Upper lobe of right lung (tissue), 1 donor: ENCODE measurements at regions not wholly inside any gene's neighbourhood (a gene's known extent, or its start where the extent isn't known, plus 50 kb on each side); places are given as distances from the start of the nearest gene placed in this dataset.

Experiments used
- ATAC-seq: fragments of 200-7000 bp; cut with Tn5 transposase; one replicate; pipeline ENCODE4 v1.9.1; 2020; ENCODE audit warnings: mild to moderate bottlenecking, moderate library complexity
- DNase-seq: peaks from one replicate; pipeline ENCODE4 v3.0.0-alpha.2; 2020
- H3K27ac ChIP-seq: fragments of 200-600 bp; one replicate; pipeline ENCODE4 v1.8.0; 2022
- H3K27me3 ChIP-seq: fragments of 200-600 bp; one replicate; pipeline ENCODE4 v1.8.0; 2022; ENCODE audit warnings: mild to moderate bottlenecking
- H3K36me3 ChIP-seq: fragments of 200-600 bp; one replicate; pipeline ENCODE4 v1.8.0; 2022
- H3K4me1 ChIP-seq: fragments of 200-600 bp; one replicate; pipeline ENCODE4 v1.8.0; 2022
- H3K4me3 ChIP-seq: fragments of 200-600 bp; one replicate; pipeline ENCODE4 v1.8.0; 2022; ENCODE audit warnings: mild to moderate bottlenecking
- H3K9me3 ChIP-seq: fragments of 200-600 bp; one replicate; pipeline ENCODE4 v1.8.0; 2022
- intact Hi-C: fragments of 100-400 bp; cut with DNase I; formaldehyde crosslinking; loops from one replicate; pipeline ENCODE4 v1.11.0; 2022
- TF ChIP-seq, protein P1 (sequence below): fragments of 200-600 bp; IDR thresholded peaks from one replicate; pipeline ENCODE4 v1.8.0; 2022; ENCODE audit warnings: antibody characterized with exemption
- donor health status: DM: no; HTN: yes; CAD: no; lungs with severe emphysema.

DNA sequence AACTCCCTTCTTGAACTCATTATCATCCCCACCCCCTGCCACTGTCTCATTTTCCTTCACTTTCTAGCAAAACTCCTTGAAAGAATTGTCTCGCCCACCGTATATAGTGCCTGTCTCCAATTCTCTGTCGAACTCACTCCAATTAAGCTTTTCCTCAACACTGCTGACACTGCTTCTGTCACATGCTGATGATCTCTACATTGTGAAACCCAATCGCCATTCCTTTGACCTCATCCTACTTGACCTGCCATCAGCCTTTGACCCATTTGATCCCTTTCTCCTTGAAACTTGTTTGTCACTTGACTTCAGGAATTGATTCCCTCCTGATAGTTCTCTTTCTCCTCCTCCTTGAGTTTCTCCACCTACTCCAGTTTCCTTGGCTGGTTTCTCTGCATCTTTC lies 54.8 kb downstream of the CCDC71L start:
- Histone ChIP-seq H3K27me3 (no peaks in the 10 kb centered on the region), H3K9me3 (no peaks in the 10 kb centered on the region), H3K4me3 (no peak overlapping the region), H3K4me1 (no peaks in the 10 kb centered on the region), H3K27ac (no peak overlapping the region), H3K36me3 (no peaks in the 10 kb centered on the region)
- intact Hi-C loops = no loop called here
- ATAC-seq (no peak), DNase-seq (no peak)
- TF ChIP-seq, protein P1, sequence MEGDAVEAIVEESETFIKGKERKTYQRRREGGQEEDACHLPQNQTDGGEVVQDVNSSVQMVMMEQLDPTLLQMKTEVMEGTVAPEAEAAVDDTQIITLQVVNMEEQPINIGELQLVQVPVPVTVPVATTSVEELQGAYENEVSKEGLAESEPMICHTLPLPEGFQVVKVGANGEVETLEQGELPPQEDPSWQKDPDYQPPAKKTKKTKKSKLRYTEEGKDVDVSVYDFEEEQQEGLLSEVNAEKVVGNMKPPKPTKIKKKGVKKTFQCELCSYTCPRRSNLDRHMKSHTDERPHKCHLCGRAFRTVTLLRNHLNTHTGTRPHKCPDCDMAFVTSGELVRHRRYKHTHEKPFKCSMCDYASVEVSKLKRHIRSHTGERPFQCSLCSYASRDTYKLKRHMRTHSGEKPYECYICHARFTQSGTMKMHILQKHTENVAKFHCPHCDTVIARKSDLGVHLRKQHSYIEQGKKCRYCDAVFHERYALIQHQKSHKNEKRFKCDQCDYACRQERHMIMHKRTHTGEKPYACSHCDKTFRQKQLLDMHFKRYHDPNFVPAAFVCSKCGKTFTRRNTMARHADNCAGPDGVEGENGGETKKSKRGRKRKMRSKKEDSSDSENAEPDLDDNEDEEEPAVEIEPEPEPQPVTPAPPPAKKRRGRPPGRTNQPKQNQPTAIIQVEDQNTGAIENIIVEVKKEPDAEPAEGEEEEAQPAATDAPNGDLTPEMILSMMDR = no peak

DNA sequence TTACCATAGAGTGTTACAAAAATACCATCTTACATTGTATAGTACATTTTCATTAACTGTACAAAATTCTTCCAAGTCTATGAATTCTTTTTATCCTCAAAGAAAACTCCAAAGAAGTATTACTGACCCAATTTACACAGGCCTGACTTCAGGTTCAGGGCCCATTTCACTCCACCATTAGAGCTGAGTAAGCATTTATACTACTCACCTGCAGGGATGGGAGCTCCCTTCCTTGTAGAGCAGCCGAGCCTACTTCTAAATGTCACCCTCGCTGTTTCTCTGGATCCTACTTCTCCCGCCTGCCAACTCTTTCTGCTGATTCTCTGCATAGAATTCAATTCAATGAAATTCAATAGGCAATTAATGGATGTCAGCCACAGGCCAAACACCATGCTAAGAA lies 56.0 kb downstream of the CCDC71L start:
- H3K27ac ChIP-seq = no peak overlapping the region
- H3K9me3 ChIP-seq = no peaks in the 10 kb centered on the region
- H3K4me3 ChIP-seq = no peak overlapping the region
- H3K27me3 ChIP-seq = no peaks in the 10 kb centered on the region
- H3K36me3 ChIP-seq = no peaks in the 10 kb centered on the region
- ATAC-seq (no peak), DNase-seq (no peak)
- TF ChIP-seq, protein P1 = no peak
- intact Hi-C loops = no loop called here
- no peaks in the 10 kb centered on the region for H3K4me1 ChIP-seq

DNA sequence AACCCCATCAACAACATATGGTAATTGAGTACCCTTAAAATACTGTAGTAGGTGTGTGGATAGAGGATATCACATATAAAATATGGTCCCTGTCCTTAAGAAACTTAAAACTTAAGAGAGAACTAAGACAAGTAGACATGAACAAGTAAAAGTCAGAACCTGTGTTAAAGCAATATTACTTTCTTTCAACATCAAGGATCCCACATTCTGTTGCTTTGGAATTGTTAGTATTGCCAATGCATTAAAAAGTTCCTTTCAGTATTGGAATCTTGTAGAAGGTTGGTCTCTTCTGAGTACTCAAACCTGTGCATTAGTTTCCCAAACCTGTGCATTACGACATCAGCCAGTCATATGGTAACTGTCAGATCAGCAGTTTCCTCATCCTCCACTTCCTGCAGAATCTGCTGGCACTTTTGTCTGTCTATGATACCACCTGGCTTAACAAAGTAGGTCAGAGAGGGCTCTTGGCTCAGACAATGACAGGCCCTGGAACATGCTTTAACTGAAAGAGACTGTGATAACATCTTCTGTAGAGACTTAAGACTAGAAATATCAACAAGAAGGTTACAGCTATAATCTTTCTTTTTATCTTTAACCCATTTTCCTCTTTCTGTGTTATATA lies 56.5 kb downstream of the CCDC71L start:
- no peak for DNase-seq
- TF ChIP-seq, protein P1 = no peak
- H3K27me3 ChIP-seq = no peaks in the 10 kb centered on the region
- no peak overlapping the region for H3K4me3 ChIP-seq
- no peaks in the 10 kb centered on the region for H3K36me3 ChIP-seq
- peak; percentile 13 for ATAC-seq
- no peak overlapping the region for H3K27ac ChIP-seq
- H3K9me3 ChIP-seq = no peaks in the 10 kb centered on the region
- intact Hi-C loops = no loop called here
- no peaks in the 10 kb centered on the region for H3K4me1 ChIP-seq

DNA sequence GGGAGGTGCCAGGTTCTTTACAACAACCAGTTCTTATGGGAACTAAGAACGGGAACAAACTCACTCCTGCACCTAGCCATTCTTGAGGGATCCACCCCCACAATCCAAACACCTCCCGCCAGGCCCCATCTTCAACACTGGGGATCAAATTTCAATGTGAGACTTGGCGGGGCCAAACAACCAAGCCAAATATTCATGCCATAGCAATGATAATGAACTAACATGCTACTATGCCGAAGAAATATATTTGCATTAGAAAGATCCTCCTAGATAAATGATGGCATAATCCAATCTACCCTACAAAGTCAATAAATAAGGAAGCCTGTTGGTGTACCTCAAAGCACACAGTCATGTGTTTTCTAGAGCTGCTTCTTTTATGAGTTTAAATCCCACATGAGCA lies 57.6 kb downstream of the CCDC71L start:
- no peak for ATAC-seq
- Histone ChIP-seq H3K9me3 (no peaks in the 10 kb centered on the region), H3K27ac (no peak overlapping the region), H3K4me3 (no peak overlapping the region), H3K4me1 (no peaks in the 10 kb centered on the region), H3K36me3 (no peaks in the 10 kb centered on the region), H3K27me3 (no peaks in the 10 kb centered on the region)
- DNase-seq = no peak
- TF ChIP-seq, protein P1 = no peak
- intact Hi-C loops = no loop called here

DNA sequence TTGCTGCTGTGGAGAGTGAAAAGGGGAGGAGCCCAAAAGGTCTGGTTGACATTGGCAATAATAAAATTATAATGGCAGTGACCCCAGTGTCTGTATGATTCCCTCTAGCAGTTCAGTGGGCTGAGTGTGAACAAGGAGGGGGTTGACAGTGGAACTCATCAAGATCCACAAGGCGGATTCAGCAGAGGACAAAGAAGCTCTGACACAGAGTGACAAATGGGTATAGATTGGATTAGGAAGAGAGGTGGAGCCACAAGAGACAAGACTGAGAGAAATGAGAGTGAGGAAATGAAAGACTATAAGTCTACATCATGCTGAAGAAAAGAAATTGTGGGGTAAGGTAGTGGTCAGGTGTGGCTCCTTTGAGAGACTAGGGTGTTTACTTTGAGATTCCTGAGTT lies 58.9 kb downstream of the CCDC71L start:
- Histone ChIP-seq H3K4me1 (no peaks in the 10 kb centered on the region), H3K27me3 (no peaks in the 10 kb centered on the region), H3K4me3 (no peak overlapping the region), H3K27ac (no peak overlapping the region), H3K9me3 (no peaks in the 10 kb centered on the region), H3K36me3 (no peaks in the 10 kb centered on the region)
- TF ChIP-seq, protein P1 = no peak
- intact Hi-C loops = no loop called here
- ATAC-seq (no peak), DNase-seq (no peak)
